NT2/D1 (cell line): ENCODE measurements at regions not wholly inside any gene's neighbourhood (a gene's known extent, or its start where the extent isn't known, plus 50 kb on each side); places are given as distances from the start of the nearest gene placed in this dataset.
"Not testable (repeated sequence)": the region's sequence is repeated elsewhere in the genome, so short reads cannot be mapped to it uniquely, and the experiment has no call there.

Source experiments
- DNase-seq: peaks from one replicate; pipeline ENCODE4 v3.0.0-alpha.2; 2011; ENCODE audit warnings: low read depth, low spot score
- H3K27me3 ChIP-seq: 2 replicates; pipeline ENCODE4 v1.6.0; 2011; ENCODE audit warnings: mild to moderate bottlenecking; ENCODE audit not compliant: insufficient read length, insufficient read depth
- H3K36me3 ChIP-seq: 2 replicates; pipeline ENCODE4 v1.6.1; 2011; ENCODE audit warnings: mild to moderate bottlenecking, low read length, mixed read lengths; ENCODE audit not compliant: insufficient read depth, insufficient read length
- H3K4me1 ChIP-seq: 2 replicates; pipeline ENCODE4 v1.5.1; 2011; ENCODE audit not compliant: insufficient read depth, insufficient read length
- H3K4me3 ChIP-seq: 2 replicates; pipeline ENCODE4 v1.5.1; 2011; ENCODE audit warnings: low read depth; ENCODE audit not compliant: insufficient read length
- H3K9ac ChIP-seq: 2 replicates; pipeline ENCODE4 v1.6.0; 2011; ENCODE audit warnings: low read depth; ENCODE audit not compliant: insufficient read length
- H3K9me3 ChIP-seq: 2 replicates; pipeline ENCODE4 v1.5.1; 2011; ENCODE audit warnings: mild to moderate bottlenecking, low read length; ENCODE audit not compliant: insufficient read depth
- SUZ12 ChIP-seq: IDR thresholded peaks from 2 replicates; pipeline ENCODE4 v1.6.1; 2011; ENCODE audit not compliant: insufficient read length, insufficient read depth; ENCODE audit errors: extremely low read depth
- YY1 ChIP-seq: IDR thresholded peaks from 2 replicates; pipeline ENCODE4 v1.6.1; 2011; ENCODE audit not compliant: insufficient read length, insufficient read depth
- ZNF274 ChIP-seq: IDR thresholded peaks from 2 replicates; pipeline ENCODE4 v1.6.1; 2011; ENCODE audit warnings: mild to moderate bottlenecking, low read depth, low read length

DNA sequence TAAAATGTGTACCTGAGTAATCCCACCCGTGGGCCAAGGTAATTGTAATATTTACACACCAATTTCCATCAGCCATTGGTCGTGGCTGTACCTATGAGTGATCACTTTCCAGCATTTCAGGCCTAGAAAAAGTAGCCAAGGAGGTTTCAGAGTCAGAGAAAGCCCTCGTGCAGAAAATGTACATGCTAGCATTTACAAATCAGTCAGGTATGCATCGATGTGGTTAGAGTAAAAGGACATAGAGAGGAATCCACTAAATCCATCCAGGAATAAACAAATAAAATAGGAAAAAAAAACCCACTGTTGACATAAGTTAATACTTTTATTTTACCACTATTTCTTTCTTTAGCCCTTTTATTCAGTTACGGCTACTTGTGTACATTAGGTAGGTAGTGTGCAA, 256.8 kb downstream of the TRIML1 start:
- Histone ChIP-seq H3K4me3 (no peak overlapping the region), H3K36me3 (no peaks in the 10 kb centered on the region), H3K4me1 (no peaks in the 10 kb centered on the region), H3K9me3 (peaks cover 30% of the 10 kb centered on the region; the same call in 1 of the 2 replicates), H3K9ac (no peak overlapping the region), H3K27me3 (no peaks in the 10 kb centered on the region)
- DNase-seq = no peak
- TF ChIP-seq SUZ12 (no peak), YY1 (no peak)

DNA sequence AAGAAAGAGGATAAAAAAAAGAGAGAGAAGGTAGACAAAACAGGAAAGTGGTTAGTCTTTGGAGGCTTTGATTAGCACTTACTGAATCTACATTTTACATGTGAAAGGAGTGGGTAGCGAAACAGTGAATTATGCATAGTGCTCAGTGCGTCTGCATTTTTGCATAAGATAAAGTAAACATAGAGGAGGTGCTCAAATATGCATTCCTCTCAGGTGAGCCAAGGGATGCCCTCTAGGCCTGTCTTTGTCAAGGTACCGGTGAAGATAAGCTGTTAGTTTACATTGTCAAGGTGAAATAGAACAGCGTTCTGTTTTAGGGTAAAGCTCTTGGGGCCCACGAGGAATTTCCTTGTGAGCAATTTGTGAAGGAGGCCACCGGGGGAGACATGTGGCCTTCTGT, 260.6 kb downstream of the TRIML1 start:
- Histone ChIP-seq H3K9ac (no peak overlapping the region), H3K27me3 (no peaks in the 10 kb centered on the region), H3K4me3 (no peak overlapping the region), H3K4me1 (no peaks in the 10 kb centered on the region), H3K36me3 (no peaks in the 10 kb centered on the region), H3K9me3 (peaks cover 26% of the 10 kb centered on the region; the same call in 1 of the 2 replicates)
- no peak for TF ChIP-seq YY1
- TF ChIP-seq ZNF274 = no peak
- TF ChIP-seq SUZ12 = no peak
- DNase-seq = peak; percentile 57

DNA sequence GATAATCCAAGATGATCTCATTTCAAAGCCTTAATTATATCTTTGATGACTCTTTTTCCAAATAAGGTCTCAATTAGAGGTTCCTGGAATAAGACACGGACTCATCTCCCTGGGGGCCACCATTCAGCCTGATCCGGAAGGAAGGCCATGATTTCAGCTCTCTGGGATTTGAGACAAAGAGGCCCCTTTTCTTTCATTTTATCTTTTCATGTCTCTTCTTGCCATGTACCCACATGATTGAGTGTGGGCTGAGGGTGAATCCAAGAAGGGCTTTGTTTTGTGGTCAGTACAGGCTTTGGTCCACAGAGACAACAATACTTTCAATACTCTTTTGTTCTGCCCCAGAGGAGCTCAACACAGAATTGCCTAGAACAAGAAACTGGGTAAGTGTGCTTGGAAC, 261.2 kb downstream of the TRIML1 start:
- Histone ChIP-seq H3K9ac (no peak overlapping the region), H3K9me3 (peaks cover 26% of the 10 kb centered on the region; the same call in 1 of the 2 replicates), H3K27me3 (no peaks in the 10 kb centered on the region), H3K4me3 (no peak overlapping the region), H3K4me1 (no peaks in the 10 kb centered on the region), H3K36me3 (no peaks in the 10 kb centered on the region)
- TF ChIP-seq ZNF274 = no peak
- TF ChIP-seq YY1 = no peak
- TF ChIP-seq SUZ12 = no peak
- no peak for DNase-seq

DNA sequence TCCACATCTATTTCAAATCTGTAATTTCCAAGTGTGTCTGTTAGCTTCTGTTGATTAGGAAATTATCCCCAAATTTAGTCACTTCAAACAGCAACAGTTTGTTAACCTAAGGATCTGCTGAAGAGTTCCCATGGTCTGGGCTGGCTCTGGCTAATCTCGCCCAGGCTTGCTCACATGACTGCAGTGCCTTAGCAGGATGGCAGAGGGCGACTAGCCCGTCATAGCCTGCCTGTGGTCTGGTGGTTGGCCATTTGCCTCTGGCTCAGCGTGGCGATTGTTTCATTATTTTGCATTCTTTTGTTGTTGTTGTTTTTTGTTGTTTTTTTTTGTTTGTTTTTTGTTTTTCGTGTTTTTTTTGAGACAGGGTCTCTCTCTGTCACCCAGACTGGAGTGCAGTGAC, 264.0 kb downstream of the TRIML1 start:
- Histone ChIP-seq H3K9ac (no peak overlapping the region), H3K36me3 (no peaks in the 10 kb centered on the region), H3K27me3 (no peaks in the 10 kb centered on the region), H3K4me1 (no peaks in the 10 kb centered on the region), H3K4me3 (no peak overlapping the region), H3K9me3 (peaks cover 26% of the 10 kb centered on the region; the same call in 1 of the 2 replicates)
- no peak for DNase-seq
- no peak for TF ChIP-seq YY1
- TF ChIP-seq ZNF274 = no peak
- no peak for TF ChIP-seq SUZ12

DNA sequence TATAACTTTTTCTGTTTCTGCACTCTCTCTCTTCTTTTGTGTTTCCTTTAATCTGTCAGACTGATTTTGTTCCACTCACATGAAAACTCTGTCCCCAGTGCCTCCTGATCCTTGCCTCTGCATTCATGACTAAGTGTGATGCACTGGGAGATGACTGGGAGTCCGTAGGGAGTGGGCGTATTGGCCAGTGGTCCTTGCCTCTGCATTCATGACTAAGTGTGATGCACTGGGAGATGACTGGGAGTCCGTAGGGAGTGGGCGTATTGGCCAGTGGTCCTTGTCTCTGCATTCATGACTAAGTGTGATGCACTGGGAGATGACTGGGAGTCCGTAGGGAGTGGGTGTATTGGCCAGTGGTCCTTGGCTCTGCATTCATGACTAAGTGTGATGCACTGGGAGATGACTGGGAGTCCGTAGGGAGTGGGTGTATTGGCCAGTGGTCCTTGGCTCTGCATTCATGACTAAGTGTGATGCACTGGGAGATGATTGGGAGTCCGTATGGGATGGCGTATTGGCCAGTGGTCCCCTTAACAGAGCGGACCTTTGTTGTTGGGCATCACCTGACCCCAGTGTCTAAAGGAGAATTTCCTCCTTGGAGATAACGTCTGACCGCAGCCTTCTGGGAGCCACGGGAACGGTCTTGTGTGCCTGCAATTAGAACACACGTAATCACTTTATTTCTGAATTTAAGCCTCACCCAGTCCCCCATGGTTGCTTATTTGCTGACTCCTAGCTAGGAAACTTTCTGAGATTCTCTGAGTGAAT, 266.0 kb downstream of the TRIML1 start:
- DNase-seq, H3K4me1 ChIP-seq, H3K9me3 ChIP-seq, H3K36me3 ChIP-seq, H3K4me3 ChIP-seq, H3K27me3 ChIP-seq, H3K9ac ChIP-seq: not testable (repeated sequence)

DNA sequence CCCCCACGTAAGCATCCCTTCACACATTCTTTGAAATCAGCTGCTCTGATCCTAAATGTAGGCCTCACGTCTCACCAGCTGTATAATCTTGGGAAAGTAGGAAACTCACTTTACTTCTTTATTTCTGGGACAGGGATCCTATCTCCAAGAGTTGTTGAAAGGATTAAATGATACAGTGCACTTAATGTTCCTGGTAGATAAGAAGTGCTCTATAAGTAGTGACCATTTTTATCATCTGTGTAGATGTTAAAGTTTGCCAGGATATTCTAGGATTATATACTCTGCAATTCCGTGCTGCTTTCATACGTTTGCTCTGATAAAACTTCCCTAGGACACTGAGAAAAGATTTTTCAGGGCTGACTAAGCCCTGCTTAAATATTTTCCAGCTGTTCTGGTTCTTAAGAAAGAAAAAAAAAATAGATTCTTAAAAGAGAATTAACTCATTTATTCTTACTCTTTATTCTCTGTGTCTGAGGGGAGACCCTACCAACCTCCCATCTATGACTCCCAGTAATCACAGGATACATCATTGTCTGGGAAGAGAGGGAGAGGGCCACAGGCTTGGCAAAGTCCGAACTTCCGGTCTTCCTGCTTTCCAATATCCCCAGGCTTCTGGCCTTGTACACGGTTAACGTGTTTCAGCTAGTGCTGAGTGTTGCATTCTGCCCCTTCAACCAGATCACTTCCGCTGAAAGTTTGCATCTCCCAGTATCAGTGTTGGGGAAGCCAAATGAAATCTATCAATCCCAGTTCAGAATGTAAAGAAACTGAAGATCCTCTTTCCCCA, 269.2 kb downstream of the TRIML1 start:
- Histone ChIP-seq H3K4me3 (no peak overlapping the region), H3K27me3 (no peaks in the 10 kb centered on the region), H3K4me1 (no peaks in the 10 kb centered on the region), H3K9me3 (no peaks in the 10 kb centered on the region), H3K9ac (no peak overlapping the region), H3K36me3 (no peaks in the 10 kb centered on the region)
- no peak for TF ChIP-seq YY1
- no peak for TF ChIP-seq SUZ12
- no peak for TF ChIP-seq ZNF274
- DNase-seq = no peak

DNA sequence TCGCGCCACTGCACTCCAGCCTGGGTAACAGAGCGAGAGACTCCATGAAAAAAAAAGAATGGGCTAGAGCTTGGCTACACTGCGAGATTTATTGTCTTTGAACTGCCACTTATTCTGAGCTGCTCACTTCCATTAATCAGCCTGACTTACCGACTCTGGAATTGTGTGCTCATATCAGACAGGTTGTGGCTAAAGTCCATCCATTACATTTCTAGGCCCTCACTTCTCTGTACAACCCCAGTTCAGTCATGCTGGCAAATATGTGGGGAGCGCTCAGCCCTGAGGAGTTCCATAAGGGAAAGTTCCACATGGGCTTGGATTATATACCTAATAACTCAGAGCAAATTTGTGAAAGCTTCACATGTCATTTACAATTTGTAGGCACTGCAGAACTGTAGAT, 270.6 kb downstream of the TRIML1 start:
- Histone ChIP-seq H3K4me3 (no peak overlapping the region), H3K4me1 (no peaks in the 10 kb centered on the region), H3K27me3 (no peaks in the 10 kb centered on the region), H3K36me3 (no peaks in the 10 kb centered on the region), H3K9ac (no peak overlapping the region), H3K9me3 (no peaks in the 10 kb centered on the region)
- DNase-seq = no peak
- TF ChIP-seq SUZ12 = no peak
- no peak for TF ChIP-seq ZNF274
- TF ChIP-seq YY1 = no peak
